Type B pancreatic cell (in vitro differentiated cells): ENCODE measurements at regions not wholly inside any gene's neighbourhood (a gene's known extent, or its start where the extent isn't known, plus 50 kb on each side); places are given as distances from the start of the nearest gene placed in this dataset.

Experiments used
- DNase-seq: peaks from one replicate; pipeline ENCODE4 v3.0.0; 2021; ENCODE audit warnings: mixed read lengths; ENCODE audit not compliant: unreplicated experiment; ENCODE audit errors: extremely low spot score
- H3K27ac Mint-ChIP-seq: 2 replicates; pipeline ENCODE4 v1.8.0; 2021; ENCODE audit warnings: mild to moderate bottlenecking, mixed read lengths
- H3K27me3 Mint-ChIP-seq: 2 replicates; pipeline ENCODE4 v1.8.0; 2021; ENCODE audit warnings: mixed read lengths
- H3K36me3 Mint-ChIP-seq: 2 replicates; pipeline ENCODE4 v1.8.0; 2021; ENCODE audit warnings: mixed read lengths
- H3K4me1 Mint-ChIP-seq: one replicate; pipeline ENCODE4 v1.8.0; 2021; ENCODE audit warnings: mixed read lengths; ENCODE audit not compliant: unreplicated experiment
- H3K4me3 Mint-ChIP-seq: 2 replicates; pipeline ENCODE4 v1.8.0; 2021; ENCODE audit warnings: mild to moderate bottlenecking, mixed read lengths
- H3K9me3 Mint-ChIP-seq: 2 replicates; pipeline ENCODE4 v1.8.0; 2021; ENCODE audit warnings: mixed read lengths
- CTCF ChIP-seq: fragments of 200-600 bp; sonication (generic); conservative IDR thresholded peaks from 2 replicates; pipeline ENCODE4 v1.5.0; 2021; ENCODE audit warnings: antibody characterized with exemption, mild to moderate bottlenecking

- H3K36me3 Mint-ChIP-seq = no peaks in the 10 kb centered on the region
- peaks cover 5% of the 10 kb centered on the region for H3K4me1 Mint-ChIP-seq
- no peak for DNase-seq
- H3K27ac Mint-ChIP-seq = no peak overlapping the region
- no peak for TF ChIP-seq CTCF
- peaks cover 11% of the 10 kb centered on the region for H3K9me3 Mint-ChIP-seq
- H3K27me3 Mint-ChIP-seq = no peaks in the 10 kb centered on the region
- no peak overlapping the region for H3K4me3 Mint-ChIP-seq
Observed at GRCh38 chr11:121899520-121899919, 216.5 kb downstream of the BLID start.

GRCh38 chr11:121898903-121899302 lies 217.1 kb downstream of the BLID start:
- Mint-ChIP-seq H3K27ac (no peak overlapping the region), H3K4me3 (no peak overlapping the region), H3K4me1 (peaks cover 5% of the 10 kb centered on the region), H3K9me3 (peaks cover 11% of the 10 kb centered on the region), H3K27me3 (no peaks in the 10 kb centered on the region), H3K36me3 (no peaks in the 10 kb centered on the region)
- DNase-seq = no peak
- no peak for TF ChIP-seq CTCF

GRCh38 chr11:121895919-121896318 lies 220.1 kb downstream of the BLID start:
- H3K9me3 Mint-ChIP-seq = peaks cover 7% of the 10 kb centered on the region
- H3K27ac Mint-ChIP-seq = peak overlapping the region; percentile 65
- no peak for TF ChIP-seq CTCF

GRCh38 chr11:121894581-121894980 lies 221.4 kb downstream of the BLID start:
- Mint-ChIP-seq H3K9me3 (peaks cover 11% of the 10 kb centered on the region), H3K27me3 (no peaks in the 10 kb centered on the region), H3K27ac (no peak overlapping the region), H3K4me1 (peaks cover 27% of the 10 kb centered on the region), H3K4me3 (no peak overlapping the region), H3K36me3 (no peaks in the 10 kb centered on the region)
- no peak for TF ChIP-seq CTCF
- DNase-seq = no peak

More at GRCh38 chr11:121895919-121896318, 220.1 kb downstream of the BLID start:
- Mint-ChIP-seq H3K4me3 (no peak overlapping the region), H3K27me3 (no peaks in the 10 kb centered on the region), H3K36me3 (no peaks in the 10 kb centered on the region), H3K4me1 (peaks cover 26% of the 10 kb centered on the region)
- DNase-seq = no peak

GRCh38 chr11:121892863-121893262 lies 223.2 kb downstream of the BLID start:
- Mint-ChIP-seq H3K4me1 (peaks cover 27% of the 10 kb centered on the region), H3K36me3 (no peaks in the 10 kb centered on the region), H3K4me3 (no peak overlapping the region), H3K27me3 (no peaks in the 10 kb centered on the region), H3K9me3 (peaks cover 12% of the 10 kb centered on the region), H3K27ac (no peak overlapping the region)
- DNase-seq = no peak
- no peak for TF ChIP-seq CTCF

- H3K27ac Mint-ChIP-seq = no peak overlapping the region
- no peak for DNase-seq
- H3K4me3 Mint-ChIP-seq = no peak overlapping the region
- no peaks in the 10 kb centered on the region for H3K27me3 Mint-ChIP-seq
- no peaks in the 10 kb centered on the region for H3K36me3 Mint-ChIP-seq
- H3K4me1 Mint-ChIP-seq = peaks cover 33% of the 10 kb centered on the region
- no peak for TF ChIP-seq CTCF
- H3K9me3 Mint-ChIP-seq = peaks cover 12% of the 10 kb centered on the region
Observed at GRCh38 chr11:121892131-121892681, 223.8 kb downstream of the BLID start.
